ENCODE measurements at regions not wholly inside any gene's neighbourhood (a gene's known extent, or its start where the extent isn't known, plus 50 kb on each side); places are given as distances from the start of the nearest gene placed in this dataset.
A peak's percentile ranks its signal among the peaks of the same experiment; 100 is the strongest.

GRCh38 chr7:119694506-119694905 is 578.5 kb upstream of the KCND2 start:
- Histone ChIP-seq H3K4me1 (no peaks in the 10 kb centered on the region), H3K27me3 (no peaks in the 10 kb centered on the region), H3K9me3 (peaks cover 0 to 8% of the 10 kb centered on the region in 2 donors), H3K27ac (no peak overlapping the region), H3K36me3 (no peaks in the 10 kb centered on the region), H3K4me3 (no peak overlapping the region)
- no peak for TF ChIP-seq CTCF (IDR thresholded peaks at IDR 0.05)
- DNase-seq (no peak), ATAC-seq (no peak)
- intact Hi-C loops (cut with DNase I), result no loop called here

GRCh38 chr7:119696336-119696735 is 576.6 kb upstream of the KCND2 start:
- no peaks in the 10 kb centered on the region for H3K36me3 ChIP-seq
- ATAC-seq (no peak), DNase-seq (peak in 2 of 4 donors; percentile 35 to 51)
- H3K4me1 ChIP-seq, result no peaks in the 10 kb centered on the region
- no peak for TF ChIP-seq CTCF (IDR thresholded peaks at IDR 0.05)
- no peak overlapping the region for H3K4me3 ChIP-seq
- intact Hi-C loops (cut with DNase I), result no loop called here
- no peak overlapping the region for H3K27ac ChIP-seq
- H3K27me3 ChIP-seq, result no peaks in the 10 kb centered on the region
- H3K9me3 ChIP-seq, result peaks cover 0 to 8% of the 10 kb centered on the region in 2 donors

- H3K4me3 ChIP-seq, result no peak overlapping the region
- no peaks in the 10 kb centered on the region for H3K4me1 ChIP-seq
- H3K27me3 ChIP-seq, result no peaks in the 10 kb centered on the region
- H3K36me3 ChIP-seq, result no peaks in the 10 kb centered on the region
- intact Hi-C loops (cut with DNase I), result no loop called here
- DNase-seq (no peak), ATAC-seq (no peak)
- no peak for TF ChIP-seq CTCF (IDR thresholded peaks at IDR 0.05)
- peaks cover 0 to 6% of the 10 kb centered on the region in 2 donors for H3K9me3 ChIP-seq
- H3K27ac ChIP-seq, result no peak overlapping the region
Observed at GRCh38 chr7:119703895-119704294, 569.1 kb upstream of the KCND2 start.

GRCh38 chr7:119706608-119707007 is 566.4 kb upstream of the KCND2 start:
- no peak for TF ChIP-seq CTCF (IDR thresholded peaks at IDR 0.05)
- Histone ChIP-seq H3K27me3 (no peaks in the 10 kb centered on the region), H3K9me3 (peaks cover 0 to 6% of the 10 kb centered on the region in 2 donors), H3K36me3 (no peaks in the 10 kb centered on the region), H3K4me3 (no peak overlapping the region), H3K4me1 (no peaks in the 10 kb centered on the region), H3K27ac (no peak overlapping the region)
- DNase-seq (no peak), ATAC-seq (no peak)
- intact Hi-C loops (cut with DNase I), result no loop called here

GRCh38 chr7:119708891-119709290 is 564.1 kb upstream of the KCND2 start:
- ATAC-seq (no peak), DNase-seq (no peak)
- Histone ChIP-seq H3K9me3 (peaks cover 0 to 6% of the 10 kb centered on the region in 2 donors), H3K36me3 (no peaks in the 10 kb centered on the region), H3K27ac (no peak overlapping the region), H3K27me3 (no peaks in the 10 kb centered on the region), H3K4me1 (no peaks in the 10 kb centered on the region), H3K4me3 (no peak overlapping the region)
- no peak for TF ChIP-seq CTCF (IDR thresholded peaks at IDR 0.05)
- intact Hi-C loops (cut with DNase I), result no loop called here
